Esophagus muscularis mucosa (tissue), 3 donors: ENCODE measurements at regions not wholly inside any gene's neighbourhood (a gene's known extent, or its start where the extent isn't known, plus 50 kb on each side); places are given as distances from the start of the nearest gene placed in this dataset.

Source experiments
- POLR2A ChIP-seq: fragments of 450-650 bp; IDR thresholded peaks from one replicate; pipeline ENCODE4 v1.6.1; 2017; ENCODE audit warnings: antibody characterized with exemption, moderate library complexity, mild to moderate bottlenecking, low read depth
- TF ChIP-seq, protein P1 (sequence below), 3 experiments: fragments of 200-600 bp in 2 of 3; fragments of 450-650 bp in 1 of 3; sonication (generic) in 2 of 3; IDR thresholded peaks; one replicate each; pipeline ENCODE4 v1.5.1; 2017 to 2019; ENCODE audit warnings: antibody characterized with exemption in 3 of 3, mild to moderate bottlenecking in 2 of 3, moderate library complexity in 1 of 3

DNA sequence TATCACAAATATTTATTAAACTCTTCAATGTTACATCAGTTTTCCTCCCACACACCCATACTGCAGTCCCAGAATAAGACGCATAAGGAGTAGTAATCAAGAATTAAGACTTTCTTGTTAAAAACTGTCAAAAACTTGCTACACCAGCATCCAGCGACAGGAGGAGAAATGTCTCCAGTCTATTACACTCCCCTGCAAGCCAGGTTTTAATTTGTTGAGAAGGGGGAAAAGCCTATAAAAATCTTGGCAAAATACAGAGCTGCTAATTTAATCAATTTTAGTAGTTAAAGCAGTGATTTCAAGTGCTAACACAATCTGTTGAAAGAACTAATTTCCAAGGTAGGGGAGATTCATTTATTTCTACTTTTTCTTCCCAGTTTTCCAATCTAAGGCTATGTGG lies 102.0 kb upstream of the MED13 start:
- TF ChIP-seq, protein P1, sequence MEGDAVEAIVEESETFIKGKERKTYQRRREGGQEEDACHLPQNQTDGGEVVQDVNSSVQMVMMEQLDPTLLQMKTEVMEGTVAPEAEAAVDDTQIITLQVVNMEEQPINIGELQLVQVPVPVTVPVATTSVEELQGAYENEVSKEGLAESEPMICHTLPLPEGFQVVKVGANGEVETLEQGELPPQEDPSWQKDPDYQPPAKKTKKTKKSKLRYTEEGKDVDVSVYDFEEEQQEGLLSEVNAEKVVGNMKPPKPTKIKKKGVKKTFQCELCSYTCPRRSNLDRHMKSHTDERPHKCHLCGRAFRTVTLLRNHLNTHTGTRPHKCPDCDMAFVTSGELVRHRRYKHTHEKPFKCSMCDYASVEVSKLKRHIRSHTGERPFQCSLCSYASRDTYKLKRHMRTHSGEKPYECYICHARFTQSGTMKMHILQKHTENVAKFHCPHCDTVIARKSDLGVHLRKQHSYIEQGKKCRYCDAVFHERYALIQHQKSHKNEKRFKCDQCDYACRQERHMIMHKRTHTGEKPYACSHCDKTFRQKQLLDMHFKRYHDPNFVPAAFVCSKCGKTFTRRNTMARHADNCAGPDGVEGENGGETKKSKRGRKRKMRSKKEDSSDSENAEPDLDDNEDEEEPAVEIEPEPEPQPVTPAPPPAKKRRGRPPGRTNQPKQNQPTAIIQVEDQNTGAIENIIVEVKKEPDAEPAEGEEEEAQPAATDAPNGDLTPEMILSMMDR (IDR thresholded peaks at IDR 0.05) = no peak
- no peak for TF ChIP-seq POLR2A
